ENCODE measurements at regions not wholly inside any gene's neighbourhood (a gene's known extent, or its start where the extent isn't known, plus 50 kb on each side); places are given as distances from the start of the nearest gene placed in this dataset.

GRCh38 chr3:188002626-188003138 lies 151.3 kb upstream of the LPP start:
- Histone ChIP-seq H3K4me3 (ENCODE audit: severe bottlenecking) (no peak overlapping the region), H3K27me3 (ENCODE audit: insufficient read depth, poor library complexity, severe bottlenecking) (no peaks in the 10 kb centered on the region), H3K9me3 (ENCODE audit: severe bottlenecking) (no peaks in the 10 kb centered on the region), H3K4me1 (ENCODE audit: insufficient read depth, poor library complexity, severe bottlenecking) (no peaks in the 10 kb centered on the region), H3K27ac (ENCODE audit: poor library complexity, severe bottlenecking) (no peak overlapping the region), H3K36me3 (ENCODE audit: low read depth) (no peaks in the 10 kb centered on the region)
- ATAC-seq (ENCODE audit: low read depth), result no peak
- no peak for TF ChIP-seq CTCF (IDR thresholded peaks at IDR 0.05; ENCODE audit: poor library complexity, severe bottlenecking)
- no peak for DNase-seq (ENCODE audit: low spot score)

GRCh38 chr3:188003188-188004171 lies 150.5 kb upstream of the LPP start:
- no peaks in the 10 kb centered on the region for H3K4me1 ChIP-seq (ENCODE audit: insufficient read depth, poor library complexity, severe bottlenecking)
- no peak overlapping the region for H3K4me3 ChIP-seq (ENCODE audit: severe bottlenecking)
- DNase-seq (ENCODE audit: low spot score) (no peak), ATAC-seq (ENCODE audit: low read depth) (no peak)
- no peaks in the 10 kb centered on the region for H3K27me3 ChIP-seq (ENCODE audit: insufficient read depth, poor library complexity, severe bottlenecking)
- H3K27ac ChIP-seq (ENCODE audit: poor library complexity, severe bottlenecking), result no peak overlapping the region
- no peak for TF ChIP-seq CTCF (IDR thresholded peaks at IDR 0.05; ENCODE audit: poor library complexity, severe bottlenecking)
- H3K36me3 ChIP-seq (ENCODE audit: low read depth), result no peaks in the 10 kb centered on the region
- no peaks in the 10 kb centered on the region for H3K9me3 ChIP-seq (ENCODE audit: severe bottlenecking)

GRCh38 chr3:188006726-188007393 lies 147.1 kb upstream of the LPP start:
- H3K36me3 ChIP-seq (ENCODE audit: low read depth), result no peaks in the 10 kb centered on the region
- H3K4me3 ChIP-seq (ENCODE audit: severe bottlenecking), result no peak overlapping the region
- H3K27ac ChIP-seq (ENCODE audit: poor library complexity, severe bottlenecking), result no peak overlapping the region
- TF ChIP-seq CTCF (IDR thresholded peaks at IDR 0.05; ENCODE audit: poor library complexity, severe bottlenecking), result no peak
- H3K9me3 ChIP-seq (ENCODE audit: severe bottlenecking), result no peaks in the 10 kb centered on the region
- no peaks in the 10 kb centered on the region for H3K27me3 ChIP-seq (ENCODE audit: insufficient read depth, poor library complexity, severe bottlenecking)
- DNase-seq (ENCODE audit: low spot score) (no peak), ATAC-seq (ENCODE audit: low read depth) (no peak)
- H3K4me1 ChIP-seq (ENCODE audit: insufficient read depth, poor library complexity, severe bottlenecking), result no peaks in the 10 kb centered on the region

GRCh38 chr3:188007897-188008296 lies 146.1 kb upstream of the LPP start:
- Histone ChIP-seq H3K9me3 (ENCODE audit: severe bottlenecking) (no peaks in the 10 kb centered on the region), H3K27ac (ENCODE audit: poor library complexity, severe bottlenecking) (no peak overlapping the region), H3K4me1 (ENCODE audit: insufficient read depth, poor library complexity, severe bottlenecking) (no peaks in the 10 kb centered on the region), H3K4me3 (ENCODE audit: severe bottlenecking) (no peak overlapping the region), H3K27me3 (ENCODE audit: insufficient read depth, poor library complexity, severe bottlenecking) (no peaks in the 10 kb centered on the region), H3K36me3 (ENCODE audit: low read depth) (no peaks in the 10 kb centered on the region)
- no peak for TF ChIP-seq CTCF (IDR thresholded peaks at IDR 0.05; ENCODE audit: poor library complexity, severe bottlenecking)
- ATAC-seq (ENCODE audit: low read depth) (no peak), DNase-seq (ENCODE audit: low spot score) (no peak)

Measured in RWPE2 (cell line).